AG04450 (cell line): ENCODE measurements at regions not wholly inside any gene's neighbourhood (a gene's known extent, or its start where the extent isn't known, plus 50 kb on each side); places are given as distances from the start of the nearest gene placed in this dataset.

Experiments
- CTCF ChIA-PET: fragments of 300-600, 350-600 bp; formaldehyde crosslinking; extraction: SDS; loops from one replicate; lab custom pipeline; 2022; ENCODE audit warnings: antibody characterized with exemption, inconsistent platforms; lab: Charles Lee
- POLR2A ChIA-PET: fragments of 350-600 bp; formaldehyde crosslinking; extraction: SDS; loops from one replicate; lab custom pipeline; 2021; ENCODE audit warnings: antibody characterized with exemption, inconsistent platforms; lab: Yijun Ruan, JAX
- DNase-seq: peaks from one replicate; pipeline ENCODE4 v3.0.0-alpha.2; 2011; ENCODE audit warnings: low read depth, low spot score
- H3K27ac ChIP-seq: one replicate; pipeline ENCODE4 v1.5.1; 2012; ENCODE audit warnings: low read depth, low read length, control low read depth
- H3K27me3 ChIP-seq: one replicate; pipeline ENCODE4 v1.6.0; 2012; ENCODE audit warnings: low read length; ENCODE audit not compliant: control insufficient read depth, insufficient read depth
- H3K4me3 ChIP-seq: 2 replicates; pipeline ENCODE4 v1.5.1; 2011; ENCODE audit warnings: mild to moderate bottlenecking, low read depth, low read length, control low read depth
- H3K9me3 ChIP-seq: 2 replicates; pipeline ENCODE4 v1.5.1; 2012; ENCODE audit warnings: low read length; ENCODE audit not compliant: control insufficient read depth, insufficient read depth
- TF ChIP-seq, protein P1 (sequence below): IDR thresholded peaks from 2 replicates; pipeline ENCODE4 v1.5.1; 2011; ENCODE audit warnings: low read depth, low read length, control low read depth, inconsistent platforms

DNA sequence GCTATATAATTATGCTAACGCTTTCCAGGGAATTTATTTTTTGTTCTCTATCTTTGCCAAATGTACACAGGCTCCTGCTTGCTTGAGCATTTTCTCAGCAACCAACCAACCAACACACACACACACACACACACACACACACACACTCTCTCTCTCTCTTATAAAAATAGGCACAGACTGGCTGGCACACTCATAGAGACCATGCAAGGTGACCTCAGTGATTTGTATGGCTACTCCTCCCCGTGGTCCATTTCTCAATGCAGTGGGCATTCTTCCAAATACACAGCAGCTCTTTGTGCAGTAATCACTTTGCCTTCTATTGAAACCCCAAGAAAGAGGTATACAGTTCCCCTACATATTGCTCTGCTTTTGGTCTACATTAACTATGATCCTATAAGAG lies 416.0 kb downstream of the MAN2A1 start:
- DNase-seq, result no peak
- CTCF ChIA-PET, result no interaction called here
- H3K4me3 ChIP-seq, result no peak overlapping the region
- POLR2A ChIA-PET, result no interaction called here
- H3K27me3 ChIP-seq, result no peaks in the 10 kb centered on the region
- H3K9me3 ChIP-seq, result no peaks in the 10 kb centered on the region
- H3K27ac ChIP-seq, result no peak overlapping the region
- TF ChIP-seq, protein P1, sequence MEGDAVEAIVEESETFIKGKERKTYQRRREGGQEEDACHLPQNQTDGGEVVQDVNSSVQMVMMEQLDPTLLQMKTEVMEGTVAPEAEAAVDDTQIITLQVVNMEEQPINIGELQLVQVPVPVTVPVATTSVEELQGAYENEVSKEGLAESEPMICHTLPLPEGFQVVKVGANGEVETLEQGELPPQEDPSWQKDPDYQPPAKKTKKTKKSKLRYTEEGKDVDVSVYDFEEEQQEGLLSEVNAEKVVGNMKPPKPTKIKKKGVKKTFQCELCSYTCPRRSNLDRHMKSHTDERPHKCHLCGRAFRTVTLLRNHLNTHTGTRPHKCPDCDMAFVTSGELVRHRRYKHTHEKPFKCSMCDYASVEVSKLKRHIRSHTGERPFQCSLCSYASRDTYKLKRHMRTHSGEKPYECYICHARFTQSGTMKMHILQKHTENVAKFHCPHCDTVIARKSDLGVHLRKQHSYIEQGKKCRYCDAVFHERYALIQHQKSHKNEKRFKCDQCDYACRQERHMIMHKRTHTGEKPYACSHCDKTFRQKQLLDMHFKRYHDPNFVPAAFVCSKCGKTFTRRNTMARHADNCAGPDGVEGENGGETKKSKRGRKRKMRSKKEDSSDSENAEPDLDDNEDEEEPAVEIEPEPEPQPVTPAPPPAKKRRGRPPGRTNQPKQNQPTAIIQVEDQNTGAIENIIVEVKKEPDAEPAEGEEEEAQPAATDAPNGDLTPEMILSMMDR, result no peak

DNA sequence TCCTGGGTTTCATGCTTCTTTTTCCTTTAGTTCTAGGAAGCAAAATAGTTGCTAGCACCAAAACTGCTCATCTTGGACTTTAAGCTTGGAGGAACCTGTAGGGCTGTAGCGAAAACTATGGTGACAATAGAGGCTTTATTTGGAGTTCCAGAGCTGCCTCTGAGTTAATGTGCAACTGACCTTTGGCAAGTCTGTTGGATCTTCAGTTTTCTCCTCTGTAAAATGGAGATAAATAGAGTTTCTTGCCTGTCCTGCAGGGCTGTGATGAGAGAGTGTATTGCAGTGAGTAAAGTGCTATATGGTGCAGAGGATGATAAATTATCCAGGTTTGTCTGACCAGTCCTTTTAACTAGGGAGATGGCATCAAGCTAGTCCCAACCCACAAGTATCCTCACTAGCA lies 417.0 kb downstream of the MAN2A1 start:
- H3K27me3 ChIP-seq, result no peaks in the 10 kb centered on the region
- ChIA-PET POLR2A (no interaction called here), CTCF (no interaction called here)
- H3K9me3 ChIP-seq, result no peaks in the 10 kb centered on the region
- no peak overlapping the region for H3K4me3 ChIP-seq
- no peak overlapping the region for H3K27ac ChIP-seq
- TF ChIP-seq, protein P1, result no peak
- DNase-seq, result no peak

DNA sequence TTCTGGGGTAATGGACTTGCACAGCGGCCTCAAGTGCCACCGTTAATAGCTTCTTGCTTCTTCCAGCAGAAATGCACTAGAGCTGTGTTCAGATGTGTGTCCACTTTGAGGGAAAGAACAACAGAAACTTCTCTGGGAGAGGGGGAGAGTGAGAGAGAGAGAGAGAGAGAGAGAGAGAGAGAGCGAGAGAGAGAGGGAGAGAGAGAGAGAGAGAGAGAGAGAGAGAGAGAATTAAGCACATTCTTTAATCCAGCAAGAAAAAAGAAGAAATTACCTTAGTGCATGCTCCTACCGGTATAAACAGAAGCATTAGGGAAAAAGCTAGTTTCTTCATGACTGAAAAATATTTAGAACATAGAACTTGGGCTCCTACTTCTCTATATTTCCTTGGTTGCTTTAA lies 418.8 kb downstream of the MAN2A1 start:
- Histone ChIP-seq H3K27me3 (no peaks in the 10 kb centered on the region), H3K9me3 (no peaks in the 10 kb centered on the region), H3K4me3 (no peak overlapping the region), H3K27ac (no peak overlapping the region)
- ChIA-PET POLR2A (no interaction called here), CTCF (no interaction called here)
- TF ChIP-seq, protein P1, result no peak
- no peak for DNase-seq

DNA sequence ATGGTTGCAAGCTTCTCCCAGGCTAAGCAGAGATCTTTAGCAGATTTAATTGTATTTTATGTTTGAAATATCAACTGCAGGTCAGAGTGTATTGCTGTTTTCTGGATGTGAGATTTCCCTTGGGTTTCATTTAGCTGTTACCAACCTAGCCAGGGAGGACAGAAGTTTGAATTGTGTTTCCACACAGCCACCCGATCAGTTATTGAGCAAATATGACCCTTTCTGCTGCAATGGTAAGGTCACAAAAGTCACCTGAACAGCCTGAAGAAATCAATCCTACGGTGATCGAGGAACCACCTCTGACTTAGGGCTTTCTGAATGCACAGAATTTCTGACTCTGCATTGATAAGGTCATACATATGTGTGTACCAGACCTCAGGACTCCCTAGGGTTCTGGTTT lies 419.9 kb downstream of the MAN2A1 start:
- TF ChIP-seq, protein P1, result no peak
- no peak for DNase-seq
- no peak overlapping the region for H3K27ac ChIP-seq
- H3K27me3 ChIP-seq, result no peaks in the 10 kb centered on the region
- POLR2A ChIA-PET, result no interaction called here
- no peak overlapping the region for H3K4me3 ChIP-seq
- no peaks in the 10 kb centered on the region for H3K9me3 ChIP-seq
- CTCF ChIA-PET, result no interaction called here

DNA sequence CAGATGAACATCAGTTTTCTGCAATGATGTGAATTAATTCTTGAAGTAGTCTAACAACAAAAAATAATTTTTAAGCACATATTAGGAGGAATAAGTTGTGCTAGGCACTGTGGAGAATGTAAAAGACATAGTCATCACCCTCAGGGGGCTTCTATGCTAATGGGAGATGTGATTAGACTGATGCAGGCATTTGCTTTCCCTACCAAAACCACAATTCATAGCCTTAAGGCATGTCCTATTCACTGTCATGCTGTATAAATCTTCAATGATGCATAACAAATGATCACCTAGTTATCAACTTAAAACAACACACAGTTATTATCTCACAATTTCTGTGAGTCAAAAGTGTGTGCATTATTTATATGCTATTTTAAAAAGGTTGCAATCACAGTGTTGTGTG lies 422.6 kb downstream of the MAN2A1 start:
- ChIA-PET POLR2A (no interaction called here), CTCF (no interaction called here)
- no peak overlapping the region for H3K4me3 ChIP-seq
- no peaks in the 10 kb centered on the region for H3K27me3 ChIP-seq
- no peak overlapping the region for H3K27ac ChIP-seq
- TF ChIP-seq, protein P1, result no peak
- no peaks in the 10 kb centered on the region for H3K9me3 ChIP-seq
- no peak for DNase-seq
